ENCODE measurements at regions not wholly inside any gene's neighbourhood (a gene's known extent, or its start where the extent isn't known, plus 50 kb on each side); places are given as distances from the start of the nearest gene placed in this dataset.

GRCh38 chr18:8458546-8459215 lies 150.6 kb upstream of the RAB12 start:
- Mint-ChIP-seq H3K27ac (no peak overlapping the region), H3K36me3 (no peaks in the 10 kb centered on the region), H3K4me1 (no peaks in the 10 kb centered on the region), H3K27me3 (no peaks in the 10 kb centered on the region), H3K4me3 (no peak overlapping the region), H3K9me3 (no peaks in the 10 kb centered on the region)
- no peak for DNase-seq

- Mint-ChIP-seq H3K36me3 (no peaks in the 10 kb centered on the region), H3K4me3 (no peak overlapping the region), H3K27ac (no peak overlapping the region), H3K27me3 (no peaks in the 10 kb centered on the region), H3K4me1 (no peaks in the 10 kb centered on the region), H3K9me3 (no peaks in the 10 kb centered on the region)
- no peak for DNase-seq
Measured at GRCh38 chr18:8460748-8461147, 148.5 kb upstream of the RAB12 start.

GRCh38 chr18:8461544-8461943 lies 147.7 kb upstream of the RAB12 start:
- Mint-ChIP-seq H3K27me3 (no peaks in the 10 kb centered on the region), H3K4me1 (no peaks in the 10 kb centered on the region), H3K36me3 (no peaks in the 10 kb centered on the region), H3K9me3 (no peaks in the 10 kb centered on the region), H3K27ac (no peak overlapping the region), H3K4me3 (no peak overlapping the region)
- DNase-seq = no peak

DNA sequence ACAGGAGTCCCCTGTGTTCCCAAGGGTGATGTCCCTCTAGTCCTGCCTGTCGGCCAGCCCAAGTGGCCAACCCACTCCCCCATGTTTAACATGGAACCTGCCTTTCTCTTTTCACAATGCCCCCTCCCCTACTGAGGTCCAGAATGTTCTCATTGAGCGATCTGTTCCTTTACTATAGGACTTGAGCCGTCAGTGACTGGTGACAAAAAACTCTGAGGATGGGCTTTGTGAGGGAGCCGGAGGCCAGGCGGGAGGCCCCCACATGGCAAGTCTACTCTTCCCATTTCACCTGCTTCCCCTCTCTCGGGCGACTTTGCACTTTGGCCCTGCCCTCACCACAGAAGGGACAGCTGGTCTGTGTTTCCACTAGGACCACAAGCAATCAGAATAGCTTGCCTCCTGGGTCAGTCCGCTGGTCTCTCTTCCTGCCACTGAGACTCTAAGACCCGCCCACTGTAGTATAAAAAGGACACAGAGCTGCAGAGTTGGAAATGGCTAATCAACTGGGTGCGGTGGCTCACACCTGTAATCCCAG lies 146.5 kb upstream of the RAB12 start:
- Mint-ChIP-seq H3K27me3 (no peaks in the 10 kb centered on the region), H3K4me3 (no peak overlapping the region), H3K4me1 (no peaks in the 10 kb centered on the region), H3K9me3 (no peaks in the 10 kb centered on the region), H3K27ac (no peak overlapping the region), H3K36me3 (no peaks in the 10 kb centered on the region)
- no peak for DNase-seq

- Mint-ChIP-seq H3K36me3 (no peaks in the 10 kb centered on the region), H3K27me3 (no peaks in the 10 kb centered on the region), H3K27ac (no peak overlapping the region), H3K4me1 (no peaks in the 10 kb centered on the region), H3K4me3 (no peak overlapping the region), H3K9me3 (no peaks in the 10 kb centered on the region)
- no peak for DNase-seq
Measured at GRCh38 chr18:8463791-8464190, 145.4 kb upstream of the RAB12 start.

GRCh38 chr18:8468191-8468590 lies 141.0 kb upstream of the RAB12 start:
- H3K4me1 Mint-ChIP-seq = no peaks in the 10 kb centered on the region
- no peaks in the 10 kb centered on the region for H3K9me3 Mint-ChIP-seq
- H3K27ac Mint-ChIP-seq = no peak overlapping the region
- no peak overlapping the region for H3K4me3 Mint-ChIP-seq
- no peak for DNase-seq
- no peaks in the 10 kb centered on the region for H3K36me3 Mint-ChIP-seq
- H3K27me3 Mint-ChIP-seq = peaks cover 4% of the 10 kb centered on the region

DNA sequence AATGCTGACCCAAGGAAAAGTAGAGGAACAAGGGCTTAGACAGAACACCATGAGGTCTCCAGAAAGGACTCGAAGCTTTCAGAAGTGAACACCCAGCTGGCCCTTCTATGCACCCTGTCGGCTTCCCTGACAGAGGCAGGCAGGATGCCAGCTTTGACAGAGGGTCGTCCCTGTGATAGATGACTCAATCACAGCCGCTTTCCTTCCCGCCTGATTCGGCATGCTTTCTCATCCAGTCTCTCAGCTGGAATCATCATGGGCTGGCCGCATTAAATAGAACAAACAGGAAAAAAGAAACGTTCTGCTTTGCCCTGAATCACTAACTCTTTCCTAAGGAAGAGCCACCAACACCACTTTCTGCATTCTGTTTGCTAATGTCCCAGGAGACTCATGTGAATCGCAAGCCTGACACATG lies 140.3 kb upstream of the RAB12 start:
- no peak for DNase-seq
- no peaks in the 10 kb centered on the region for H3K9me3 Mint-ChIP-seq
- peaks cover 4% of the 10 kb centered on the region for H3K27me3 Mint-ChIP-seq
- H3K4me3 Mint-ChIP-seq = no peak overlapping the region
- H3K36me3 Mint-ChIP-seq = no peaks in the 10 kb centered on the region
- no peak overlapping the region for H3K27ac Mint-ChIP-seq
- H3K4me1 Mint-ChIP-seq = no peaks in the 10 kb centered on the region

DNA sequence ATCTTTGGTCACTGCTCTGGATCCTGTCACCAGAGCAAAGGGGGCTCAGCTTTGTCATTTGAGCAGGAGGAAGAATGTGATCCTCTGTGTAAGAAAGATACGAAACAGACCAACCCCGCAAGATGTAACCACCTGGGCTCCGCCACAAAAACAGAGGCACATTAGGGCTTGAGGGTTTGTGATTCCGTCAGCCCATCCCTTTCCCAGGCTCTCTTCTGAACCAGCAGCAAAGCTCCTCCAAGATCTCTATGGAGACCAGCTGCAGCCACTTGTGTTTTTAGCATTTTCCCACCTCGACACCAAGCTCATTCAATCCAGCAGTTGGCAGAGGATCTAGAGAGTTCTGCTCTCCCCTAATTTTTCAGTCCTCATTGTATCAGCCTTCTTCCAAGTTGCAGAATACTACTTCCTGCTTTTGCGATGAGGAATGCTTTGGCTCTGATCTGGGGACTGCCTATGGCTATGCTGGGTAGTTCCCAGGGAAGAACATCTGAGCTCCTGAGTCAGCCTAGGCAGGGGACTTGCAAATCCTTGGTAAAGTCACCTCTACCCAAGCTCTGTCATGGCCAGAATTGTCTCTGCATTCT lies 139.6 kb upstream of the RAB12 start:
- peaks cover 4% of the 10 kb centered on the region for H3K27me3 Mint-ChIP-seq
- H3K9me3 Mint-ChIP-seq = no peaks in the 10 kb centered on the region

GRCh38 chr18:8471372-8471771 lies 137.9 kb upstream of the RAB12 start:
- Mint-ChIP-seq H3K9me3 (no peaks in the 10 kb centered on the region), H3K36me3 (no peaks in the 10 kb centered on the region), H3K27ac (no peak overlapping the region), H3K27me3 (peaks cover 4% of the 10 kb centered on the region), H3K4me1 (no peaks in the 10 kb centered on the region), H3K4me3 (no peak overlapping the region)
- no peak for DNase-seq

More for the DNA sequence above, 139.6 kb upstream of the RAB12 start:
- H3K27ac Mint-ChIP-seq = no peak overlapping the region
- H3K4me3 Mint-ChIP-seq = no peak overlapping the region
- no peaks in the 10 kb centered on the region for H3K36me3 Mint-ChIP-seq
- no peak for DNase-seq
- no peaks in the 10 kb centered on the region for H3K4me1 Mint-ChIP-seq

- Mint-ChIP-seq H3K27ac (no peak overlapping the region), H3K27me3 (peaks cover 10% of the 10 kb centered on the region), H3K4me1 (no peaks in the 10 kb centered on the region), H3K36me3 (no peaks in the 10 kb centered on the region), H3K9me3 (no peaks in the 10 kb centered on the region), H3K4me3 (no peak overlapping the region)
- DNase-seq = no peak
Measured at GRCh38 chr18:8474661-8475060, 134.6 kb upstream of the RAB12 start.

DNA sequence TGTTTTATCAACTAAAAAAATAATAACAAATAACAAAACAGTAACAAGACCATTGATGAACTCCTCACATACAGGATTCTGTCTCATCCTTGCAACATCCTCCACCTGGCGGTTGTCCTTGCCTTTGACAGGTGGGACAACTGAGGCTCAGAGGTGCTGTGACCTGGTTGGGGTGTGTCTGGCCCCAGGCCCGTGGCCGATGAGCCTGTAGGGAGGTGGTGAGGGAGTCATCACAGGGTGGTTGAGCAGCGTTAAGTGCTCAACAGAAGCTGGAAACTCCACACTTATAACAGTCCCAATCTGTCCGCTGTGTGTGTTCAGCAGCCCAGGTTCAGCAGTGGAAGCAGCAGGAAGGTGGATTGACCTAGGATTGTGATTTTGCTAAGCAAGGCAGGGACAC lies 131.6 kb upstream of the RAB12 start:
- peaks cover 6% of the 10 kb centered on the region for H3K27me3 Mint-ChIP-seq
- H3K4me1 Mint-ChIP-seq = no peaks in the 10 kb centered on the region
- no peaks in the 10 kb centered on the region for H3K9me3 Mint-ChIP-seq
- no peak overlapping the region for H3K4me3 Mint-ChIP-seq
- no peaks in the 10 kb centered on the region for H3K36me3 Mint-ChIP-seq
- DNase-seq = no peak
- no peak overlapping the region for H3K27ac Mint-ChIP-seq

- Mint-ChIP-seq H3K27me3 (peaks cover 6% of the 10 kb centered on the region), H3K4me1 (no peaks in the 10 kb centered on the region), H3K27ac (no peak overlapping the region), H3K36me3 (no peaks in the 10 kb centered on the region), H3K9me3 (no peaks in the 10 kb centered on the region), H3K4me3 (no peak overlapping the region)
- DNase-seq = peak; percentile 58
Measured at GRCh38 chr18:8478166-8478967, 130.9 kb upstream of the RAB12 start.

DNA sequence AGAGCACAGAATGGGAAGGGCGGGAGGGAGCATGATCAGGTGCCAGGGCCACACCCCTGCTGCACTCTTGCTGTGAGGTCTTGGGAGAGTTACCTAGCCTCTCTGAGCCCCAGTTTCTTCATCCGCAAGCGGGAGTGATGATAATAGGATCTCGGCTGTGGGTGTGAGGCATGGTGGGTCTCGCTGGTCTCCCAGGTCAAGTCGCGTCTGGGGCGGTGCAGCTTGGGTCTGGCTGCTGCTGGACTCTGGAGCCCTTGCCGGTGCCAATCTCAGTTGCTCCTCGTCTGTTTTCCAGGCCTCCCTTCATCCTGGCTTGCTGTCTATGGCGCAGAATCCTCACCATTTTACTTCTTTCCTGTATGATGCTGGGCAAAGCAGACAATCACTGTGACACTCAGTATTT lies 130.3 kb upstream of the RAB12 start:
- Mint-ChIP-seq H3K36me3 (no peaks in the 10 kb centered on the region), H3K27me3 (peaks cover 6% of the 10 kb centered on the region), H3K4me1 (no peaks in the 10 kb centered on the region), H3K9me3 (no peaks in the 10 kb centered on the region), H3K4me3 (no peak overlapping the region), H3K27ac (no peak overlapping the region)
- DNase-seq = no peak

GRCh38 chr18:8479789-8480188 lies 129.4 kb upstream of the RAB12 start:
- Mint-ChIP-seq H3K4me1 (no peaks in the 10 kb centered on the region), H3K27ac (no peak overlapping the region), H3K27me3 (peaks cover 12% of the 10 kb centered on the region), H3K4me3 (no peak overlapping the region), H3K9me3 (no peaks in the 10 kb centered on the region), H3K36me3 (no peaks in the 10 kb centered on the region)
- DNase-seq = no peak

- Mint-ChIP-seq H3K4me1 (no peaks in the 10 kb centered on the region), H3K27me3 (peaks cover 12% of the 10 kb centered on the region), H3K4me3 (no peak overlapping the region), H3K36me3 (no peaks in the 10 kb centered on the region), H3K27ac (no peak overlapping the region), H3K9me3 (no peaks in the 10 kb centered on the region)
- no peak for DNase-seq
Measured at GRCh38 chr18:8480506-8481328, 128.5 kb upstream of the RAB12 start.
